ENCODE measurements at regions not wholly inside any gene's neighbourhood (a gene's known extent, or its start where the extent isn't known, plus 50 kb on each side); places are given as distances from the start of the nearest gene placed in this dataset.

GRCh38 chr5:5584236-5584745 lies 161.8 kb downstream of the ICE1 start:
- no peak overlapping the region for H3K56ac ChIP-seq (replicated peaks; ENCODE audit: insufficient read length, low read depth, low read length)
- no peak overlapping the region for H2BK120ac ChIP-seq (replicated peaks; ENCODE audit: low read depth, low read length)
- H4K5ac ChIP-seq (ENCODE audit: insufficient read length, low read depth, low read length), result no peak overlapping the region
- H3K4me2 ChIP-seq (ENCODE audit: insufficient read depth in 1 of 2, low read depth in 2 of 2, low read length in 2 of 2), result no peak overlapping the region
- no peak overlapping the region for H4K91ac ChIP-seq (replicated peaks; ENCODE audit: insufficient read length, low read length)
- no peak for DNase-seq (ENCODE audit: low read depth in 1 of 2, low spot score in 2 of 2)
- no peak overlapping the region for H3K4ac ChIP-seq (replicated peaks; ENCODE audit: insufficient read length, low read depth, low read length)
- H3K79me1 ChIP-seq (ENCODE audit: low read depth, low read length), result no peaks in the 10 kb centered on the region
- no peak for FAIRE-seq
- no peak overlapping the region for H3K23ac ChIP-seq (ENCODE audit: insufficient read length)
- H3K27me3 ChIP-seq (replicated peaks in 1 of 4; ENCODE audit: control insufficient read depth in 3 of 4, extremely low read depth in 1 of 4, insufficient read depth in 3 of 4, low read length in 3 of 4), result no peaks in the 10 kb centered on the region
- H2AFZ ChIP-seq (ENCODE audit: low read length), result no peak overlapping the region
- H3K4me3 ChIP-seq (ENCODE audit: extremely low read depth in 1 of 4, insufficient read depth in 2 of 4, low read depth in 3 of 4, low read length in 4 of 4), result no peak overlapping the region
- no peak overlapping the region for H2BK15ac ChIP-seq (ENCODE audit: low read length)
- no peaks in the 10 kb centered on the region for H3K4me1 ChIP-seq (replicated peaks in 1 of 4; ENCODE audit: control insufficient read depth in 3 of 4, insufficient read depth in 4 of 4, low read length in 3 of 4)
- peaks cover 10 to 11% of the 10 kb centered on the region in 2 experiments; a peak in 2 of 4 replicates for H3K9me3 ChIP-seq (ENCODE audit: insufficient read depth in 2 of 2, low read depth in 1 of 2, low read length in 1 of 2)
- no peak overlapping the region for H3K27ac ChIP-seq (ENCODE audit: low read depth, low read length)
- H4K8ac ChIP-seq (ENCODE audit: extremely low read depth, insufficient read depth, low read length), result no peak overlapping the region
- no peak overlapping the region for H2BK5ac ChIP-seq (ENCODE audit: low read depth, low read length)
- H3K79me2 ChIP-seq (ENCODE audit: control insufficient read depth in 1 of 2, insufficient read depth in 2 of 2, low read length in 2 of 2), result no peaks in the 10 kb centered on the region
- no peak overlapping the region for H3K18ac ChIP-seq (ENCODE audit: extremely low read depth, low read length)
- CTCF ChIA-PET (ENCODE audit: partially characterized antibody), result interaction anchor here (0.6 to 1.4 kb wide), 5 partner anchors 12 to 304 kb away, joined by 3 to 4 read pairs (median 3); no protein-coding TSS in a partner anchor
- H2BK20ac ChIP-seq (ENCODE audit: low read length), result no peak overlapping the region
- no peaks in the 10 kb centered on the region for H3K23me2 ChIP-seq (ENCODE audit: low read depth, low read length)
- no peak overlapping the region for H3K14ac ChIP-seq (ENCODE audit: insufficient read length)
- POLR2A ChIA-PET (ENCODE audit: partially characterized antibody), result no interaction called here
- H2AK5ac ChIP-seq (ENCODE audit: low read depth, low read length), result no peak overlapping the region
- no peak overlapping the region; the same call in 1 of the 2 replicates for H2BK12ac ChIP-seq (ENCODE audit: low read depth, low read length)
- H3K9ac ChIP-seq (replicated peaks in 1 of 4; ENCODE audit: extremely low read depth in 1 of 4, low read depth in 3 of 4, low read length in 3 of 4), result no peak overlapping the region
- 87% methylated on average over 3 of the region's 3 CpGs; no CpG with 5 or more reads in 1 of the 2 experiments for WGBS, 2 experiments (ENCODE audit: extremely low coverage in 1 of 2, insufficient coverage in 1 of 2, insufficient read length in 1 of 2, insufficient replicate concordance in 2 of 2, low coverage in 1 of 2, low lambda C conversion rate in 2 of 2, missing lambda C conversion rate in 1 of 2)
- no peaks in the 10 kb centered on the region for H4K20me1 ChIP-seq (replicated peaks in 1 of 2; ENCODE audit: control insufficient read depth in 1 of 2, insufficient read depth in 2 of 2, low read length in 2 of 2)
- H3K36me3 ChIP-seq (ENCODE audit: control insufficient read depth in 2 of 4, insufficient read depth in 4 of 4, low read length in 3 of 4), result no peaks in the 10 kb centered on the region
- TF ChIP-seq CTCF (IDR thresholded peaks at IDR 0.05; ENCODE audit: control extremely low read depth in 1 of 3, insufficient read depth in 1 of 3, low read depth in 1 of 3, low read length in 3 of 3) (no peak), BACH1 (IDR thresholded peaks at IDR 0.05; ENCODE audit: low read length) (no peak), EZH2 (IDR thresholded peaks at IDR 0.05; ENCODE audit: low read depth, low read length, severe bottlenecking) (no peak), NANOG (IDR thresholded peaks at IDR 0.05; ENCODE audit: insufficient read depth, low read depth, low read length, poor library complexity, severe bottlenecking) (no peak), TAF1 (IDR thresholded peaks at IDR 0.05; ENCODE audit: low read depth, low read length) (no peak), KDM5A (IDR thresholded peaks at IDR 0.05; ENCODE audit: low read length) (no peak), CREB1 (IDR thresholded peaks at IDR 0.05) (no peak), BCL11A (IDR thresholded peaks at IDR 0.05; ENCODE audit: low read depth in 2 of 2, low read length in 2 of 2) (no peak), SUZ12 (IDR thresholded peaks at IDR 0.05; ENCODE audit: low read length) (no peak), KDM4A (IDR thresholded peaks at IDR 0.05; ENCODE audit: low read depth, low read length, severe bottlenecking) (no peak), SP1 (IDR thresholded peaks at IDR 0.05; ENCODE audit: low read depth, low read length) (no peak), RXRA (IDR thresholded peaks at IDR 0.05; ENCODE audit: insufficient read depth, low read depth, low read length) (no peak), TCF12 (IDR thresholded peaks at IDR 0.05; ENCODE audit: low read depth, low read length) (no peak)

Measured in H1 (cell line).